ENCODE measurements at regions not wholly inside any gene's neighbourhood (a gene's known extent, or its start where the extent isn't known, plus 50 kb on each side); places are given as distances from the start of the nearest gene placed in this dataset.

DNA sequence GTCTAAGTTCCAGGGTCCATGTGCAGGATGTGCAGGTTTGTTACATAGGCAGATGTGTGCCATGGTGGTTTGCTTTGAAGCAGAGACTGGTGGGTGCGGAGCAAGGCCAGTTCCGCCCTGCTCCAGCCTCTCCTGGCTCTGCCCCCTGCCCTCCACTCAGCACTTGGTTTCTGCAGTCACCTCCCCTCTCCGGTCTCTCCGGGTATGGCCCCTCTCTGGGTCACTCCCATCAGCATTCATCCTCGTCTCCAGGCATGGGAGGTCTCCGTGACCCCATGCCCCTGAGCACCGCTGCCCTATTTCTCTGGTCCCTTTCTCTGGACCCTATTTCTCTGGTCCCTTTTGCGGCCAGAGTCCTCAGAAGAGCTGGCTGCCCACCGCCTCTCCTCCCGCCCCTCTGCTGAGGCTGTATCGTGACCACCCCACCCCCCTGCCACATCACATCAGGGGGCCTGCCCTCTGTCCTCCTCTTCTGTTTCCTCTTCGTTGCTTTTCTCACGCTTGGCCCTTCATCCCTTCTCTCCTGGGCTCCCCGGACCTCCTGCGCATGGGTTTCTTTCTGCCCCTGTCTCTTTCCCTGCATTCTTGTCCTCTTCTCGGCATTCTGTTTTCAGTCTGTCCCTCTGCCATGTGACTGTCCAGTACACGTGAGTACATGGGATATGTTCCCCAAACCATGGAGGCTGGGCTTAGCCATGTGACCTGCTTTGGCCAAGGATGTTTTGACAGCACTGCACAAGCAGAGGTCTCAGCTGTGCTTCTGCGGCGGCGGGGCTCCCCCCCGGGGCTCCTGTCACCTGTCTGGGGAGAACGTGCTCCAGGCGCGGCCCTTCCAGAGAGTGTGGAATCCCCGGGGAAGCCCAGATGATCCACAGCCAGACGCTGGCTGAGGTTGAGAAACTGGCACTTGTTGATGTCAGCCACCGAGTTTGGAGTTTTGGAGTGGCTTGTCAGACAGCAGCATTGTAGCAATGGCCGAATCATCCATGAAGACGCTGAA is 54.4 kb upstream of the C1orf174 start:
- H3K4me3 ChIP-seq (ENCODE audit: low read depth, low read length), result no peak overlapping the region
- H3K27ac ChIP-seq, result no peak overlapping the region
- H3K9me3 ChIP-seq (ENCODE audit: severe bottlenecking), result peaks cover 4% of the 10 kb centered on the region
- TF ChIP-seq, protein P1, sequence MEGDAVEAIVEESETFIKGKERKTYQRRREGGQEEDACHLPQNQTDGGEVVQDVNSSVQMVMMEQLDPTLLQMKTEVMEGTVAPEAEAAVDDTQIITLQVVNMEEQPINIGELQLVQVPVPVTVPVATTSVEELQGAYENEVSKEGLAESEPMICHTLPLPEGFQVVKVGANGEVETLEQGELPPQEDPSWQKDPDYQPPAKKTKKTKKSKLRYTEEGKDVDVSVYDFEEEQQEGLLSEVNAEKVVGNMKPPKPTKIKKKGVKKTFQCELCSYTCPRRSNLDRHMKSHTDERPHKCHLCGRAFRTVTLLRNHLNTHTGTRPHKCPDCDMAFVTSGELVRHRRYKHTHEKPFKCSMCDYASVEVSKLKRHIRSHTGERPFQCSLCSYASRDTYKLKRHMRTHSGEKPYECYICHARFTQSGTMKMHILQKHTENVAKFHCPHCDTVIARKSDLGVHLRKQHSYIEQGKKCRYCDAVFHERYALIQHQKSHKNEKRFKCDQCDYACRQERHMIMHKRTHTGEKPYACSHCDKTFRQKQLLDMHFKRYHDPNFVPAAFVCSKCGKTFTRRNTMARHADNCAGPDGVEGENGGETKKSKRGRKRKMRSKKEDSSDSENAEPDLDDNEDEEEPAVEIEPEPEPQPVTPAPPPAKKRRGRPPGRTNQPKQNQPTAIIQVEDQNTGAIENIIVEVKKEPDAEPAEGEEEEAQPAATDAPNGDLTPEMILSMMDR (IDR thresholded peaks at IDR 0.05; ENCODE audit: low read depth, low read length), result no peak
- H3K27me3 ChIP-seq (ENCODE audit: insufficient read depth, low read depth, severe bottlenecking), result no peaks in the 10 kb centered on the region
- no peak for DNase-seq
- H3K36me3 ChIP-seq, result no peaks in the 10 kb centered on the region

DNA sequence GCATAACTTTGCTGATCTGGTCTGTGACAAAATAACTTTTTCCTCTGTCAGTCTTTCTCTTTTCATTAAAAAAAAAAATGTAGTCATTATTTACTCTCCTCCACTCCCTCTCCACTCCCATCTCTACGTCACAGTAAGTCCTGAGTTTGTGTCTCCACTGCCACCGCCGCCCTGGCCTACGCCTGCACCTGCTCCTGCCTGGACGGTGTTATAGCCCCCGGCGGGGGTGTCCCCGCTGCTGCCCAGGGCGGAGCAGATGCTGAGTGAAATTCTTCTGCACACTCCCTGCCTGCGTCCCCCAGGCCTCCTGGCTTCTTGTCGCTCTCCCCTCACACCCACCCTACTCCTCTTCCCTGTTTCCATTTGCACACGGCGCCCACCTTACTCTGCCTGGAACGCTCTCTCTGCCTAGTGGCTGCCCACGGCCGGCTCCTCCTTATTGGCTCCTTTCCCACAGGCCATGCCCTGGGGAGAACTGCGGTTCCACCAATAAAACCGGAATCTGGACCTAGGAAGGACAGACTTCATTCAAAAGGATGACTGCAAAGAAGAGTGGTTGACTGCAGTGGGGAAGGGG is 55.2 kb upstream of the C1orf174 start:
- no peak for DNase-seq
- Histone ChIP-seq H3K36me3 (no peaks in the 10 kb centered on the region), H3K4me3 (ENCODE audit: low read depth, low read length) (no peak overlapping the region), H3K27me3 (ENCODE audit: insufficient read depth, low read depth, severe bottlenecking) (no peaks in the 10 kb centered on the region), H3K27ac (no peak overlapping the region), H3K9me3 (ENCODE audit: severe bottlenecking) (no peaks in the 10 kb centered on the region)
- TF ChIP-seq, protein P1 (IDR thresholded peaks at IDR 0.05; ENCODE audit: low read depth, low read length), result no peak

DNA sequence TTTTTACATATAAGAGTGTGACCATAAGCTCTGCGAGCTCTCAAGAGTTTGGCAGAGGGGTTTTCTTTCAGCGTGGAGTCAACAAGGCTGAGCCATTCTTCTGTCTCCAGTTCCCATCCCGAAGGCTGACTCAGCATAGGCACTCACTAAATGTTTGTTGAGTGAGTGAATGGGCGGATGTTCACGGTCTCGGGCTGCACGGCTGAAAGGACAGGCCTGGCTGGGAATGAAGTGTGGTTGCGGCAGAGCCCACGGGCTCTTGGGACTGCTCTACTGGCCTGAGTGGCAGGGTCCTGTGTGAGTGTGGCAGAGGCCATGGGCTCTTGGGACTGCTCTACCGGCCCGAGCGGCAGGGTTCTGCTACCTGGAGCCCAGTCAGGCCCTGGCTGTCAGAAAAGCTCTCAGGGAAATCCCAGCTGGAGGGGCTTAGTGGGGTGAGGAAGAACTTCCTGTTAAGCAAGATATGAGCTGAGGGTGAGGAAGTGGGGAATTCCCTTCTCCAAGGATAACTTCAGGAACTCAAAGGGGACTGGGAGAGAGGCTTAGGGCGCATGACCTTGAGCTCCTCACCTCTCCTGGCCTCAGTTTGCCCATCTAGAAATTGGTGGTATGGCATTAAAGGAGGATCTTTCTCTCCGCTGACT is 56.6 kb upstream of the C1orf174 start:
- no peak overlapping the region for H3K27ac ChIP-seq
- no peak for DNase-seq
- TF ChIP-seq, protein P1 (IDR thresholded peaks at IDR 0.05; ENCODE audit: low read depth, low read length), result no peak
- no peaks in the 10 kb centered on the region for H3K27me3 ChIP-seq (ENCODE audit: insufficient read depth, low read depth, severe bottlenecking)
- H3K36me3 ChIP-seq, result no peaks in the 10 kb centered on the region
- H3K9me3 ChIP-seq (ENCODE audit: severe bottlenecking), result no peaks in the 10 kb centered on the region
- H3K4me3 ChIP-seq (ENCODE audit: low read depth, low read length), result no peak overlapping the region

DNA sequence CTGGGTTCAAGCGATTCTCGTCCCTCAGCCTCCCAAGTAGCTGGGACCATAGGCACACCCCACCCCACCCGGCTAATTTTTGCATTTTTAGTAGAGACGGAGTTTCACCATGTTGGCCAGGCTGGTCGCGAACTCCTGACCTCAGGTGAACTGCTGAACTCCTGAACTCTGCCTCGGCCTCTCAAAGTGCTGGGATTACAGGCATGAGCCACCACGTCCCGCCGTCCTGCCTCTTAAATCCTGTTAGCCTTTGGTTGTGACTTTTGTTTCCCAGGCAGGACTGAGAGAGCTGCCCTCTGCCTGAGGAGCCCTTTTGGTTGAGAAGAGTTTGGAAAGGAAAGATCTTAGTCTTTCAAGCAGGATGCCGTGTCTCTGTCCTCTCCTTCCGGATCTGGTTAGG is 59.3 kb upstream of the C1orf174 start:
- no peaks in the 10 kb centered on the region for H3K9me3 ChIP-seq (ENCODE audit: severe bottlenecking)
- DNase-seq, result peak; percentile 75
- H3K27me3 ChIP-seq (ENCODE audit: insufficient read depth, low read depth, severe bottlenecking), result no peaks in the 10 kb centered on the region
- no peak overlapping the region for H3K4me3 ChIP-seq (ENCODE audit: low read depth, low read length)
- TF ChIP-seq, protein P1 (IDR thresholded peaks at IDR 0.05; ENCODE audit: low read depth, low read length), result no peak
- H3K27ac ChIP-seq, result peak overlapping the region; percentile 55
- H3K36me3 ChIP-seq, result no peaks in the 10 kb centered on the region

DNA sequence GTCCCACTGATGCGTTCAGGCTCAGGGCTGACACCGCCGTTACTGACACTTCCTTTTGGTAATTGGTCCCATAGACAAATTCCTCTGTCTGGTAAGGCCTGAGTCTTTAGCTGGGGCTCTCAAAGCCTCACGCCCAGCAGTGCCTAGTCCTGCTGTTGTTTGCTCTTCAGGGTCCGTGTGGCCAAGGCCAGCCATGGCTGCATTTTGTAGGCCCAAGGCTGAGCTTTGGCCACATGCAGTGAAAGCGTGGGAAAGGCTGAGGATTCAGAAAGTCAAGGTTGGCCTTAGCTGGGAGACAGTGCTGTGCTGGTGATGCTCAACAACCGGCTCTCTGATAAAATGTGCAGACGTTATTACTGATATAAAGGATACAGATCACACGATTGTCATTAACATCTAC is 63.5 kb upstream of the C1orf174 start:
- H3K27me3 ChIP-seq (ENCODE audit: insufficient read depth, low read depth, severe bottlenecking), result no peaks in the 10 kb centered on the region
- H3K27ac ChIP-seq, result no peak overlapping the region
- TF ChIP-seq, protein P1 (IDR thresholded peaks at IDR 0.05; ENCODE audit: low read depth, low read length), result no peak
- H3K4me3 ChIP-seq (ENCODE audit: low read depth, low read length), result no peak overlapping the region
- DNase-seq, result no peak
- no peaks in the 10 kb centered on the region for H3K36me3 ChIP-seq
- peaks cover 14% of the 10 kb centered on the region for H3K9me3 ChIP-seq (ENCODE audit: severe bottlenecking)
